Left renal cortex interstitium (tissue), 4 donors: ENCODE measurements at regions not wholly inside any gene's neighbourhood (a gene's known extent, or its start where the extent isn't known, plus 50 kb on each side); places are given as distances from the start of the nearest gene placed in this dataset.
A peak's percentile ranks its signal among the peaks of the same experiment; 100 is the strongest.

Experiments
- DNase-seq, 4 donors: peaks; one replicate each; pipeline ENCODE4 v3.0.0-alpha.2; 2013; ENCODE audit warnings: low read depth in 4 of 4, low spot score in 2 of 4, missing footprints in 1 of 4

DNA sequence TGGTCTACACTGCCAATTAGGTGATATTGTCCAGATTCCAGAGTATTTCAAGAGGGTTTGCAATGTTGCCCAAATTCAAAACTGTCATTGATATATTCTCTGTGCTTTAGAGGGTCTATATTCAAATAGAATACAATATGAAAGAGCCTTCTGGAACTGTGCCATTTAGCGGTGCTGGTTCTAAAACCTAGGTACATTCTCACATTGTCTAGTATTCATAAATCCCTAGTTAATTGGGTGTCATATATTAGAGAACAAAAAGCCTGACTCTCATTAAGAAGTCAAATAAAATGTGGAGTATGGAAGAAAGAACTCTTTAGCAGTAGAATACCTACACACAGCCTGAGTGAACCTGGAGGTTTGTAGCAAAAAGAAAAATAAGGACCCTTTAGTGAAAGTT is 447.9 kb downstream of the CNTN6 start:
- DNase-seq: no peak

DNA sequence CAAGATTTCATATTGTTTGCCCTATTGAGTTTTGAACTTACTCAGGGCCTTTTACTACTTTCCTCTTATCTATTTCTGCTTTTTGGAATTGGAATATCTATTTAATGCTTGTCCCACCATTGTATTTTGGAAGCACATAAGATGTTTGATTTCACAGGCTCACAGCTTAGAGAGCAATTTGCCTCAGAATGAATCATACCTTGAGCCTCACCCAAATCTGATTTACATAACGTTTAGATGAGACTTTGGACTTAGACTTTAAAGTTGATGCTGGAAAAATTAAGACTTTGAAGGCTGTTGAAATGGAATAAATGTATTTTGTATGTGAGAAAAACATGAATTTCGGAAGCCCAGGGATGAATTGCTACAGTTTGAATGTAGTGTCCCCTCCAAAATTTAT is 458.9 kb downstream of the CNTN6 start:
- no peak for DNase-seq

DNA sequence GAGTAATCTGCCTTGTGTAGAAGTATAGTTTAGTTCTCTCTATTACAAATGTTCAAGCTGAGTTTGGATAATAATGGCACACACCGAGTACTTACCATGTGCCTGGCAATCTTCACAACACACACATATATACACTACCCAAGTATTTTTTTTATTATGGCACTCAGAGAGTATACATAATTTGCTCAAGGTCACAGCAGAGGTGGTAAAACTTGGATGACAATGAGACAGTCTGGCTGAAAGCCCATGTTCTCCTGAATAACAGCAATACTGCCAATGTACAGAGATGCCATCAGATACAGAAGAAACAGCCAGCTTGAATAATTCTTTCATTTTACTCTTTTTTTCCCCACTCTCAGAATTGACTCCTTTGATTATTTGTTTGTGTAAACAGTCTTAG is 460.0 kb downstream of the CNTN6 start:
- DNase-seq: no peak

DNA sequence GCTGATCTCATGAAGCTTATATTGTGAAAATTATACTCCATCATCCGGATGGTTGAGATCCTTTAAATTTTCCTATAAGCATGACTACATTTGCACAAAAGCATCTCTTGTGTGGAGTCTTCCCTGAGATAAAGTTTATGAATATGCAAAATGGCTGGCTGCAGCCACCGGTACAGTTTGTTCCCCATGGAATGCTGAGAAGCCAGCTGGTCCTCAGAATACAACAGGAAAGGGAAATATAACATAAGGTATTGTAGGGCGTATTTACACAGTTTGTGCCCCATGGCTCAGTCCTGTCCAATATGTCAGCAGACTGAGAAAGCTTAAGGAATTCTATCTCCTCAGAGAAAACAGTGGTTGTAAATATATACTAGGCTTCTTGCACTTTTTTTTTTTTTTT is 468.6 kb downstream of the CNTN6 start:
- DNase-seq: no peak

DNA sequence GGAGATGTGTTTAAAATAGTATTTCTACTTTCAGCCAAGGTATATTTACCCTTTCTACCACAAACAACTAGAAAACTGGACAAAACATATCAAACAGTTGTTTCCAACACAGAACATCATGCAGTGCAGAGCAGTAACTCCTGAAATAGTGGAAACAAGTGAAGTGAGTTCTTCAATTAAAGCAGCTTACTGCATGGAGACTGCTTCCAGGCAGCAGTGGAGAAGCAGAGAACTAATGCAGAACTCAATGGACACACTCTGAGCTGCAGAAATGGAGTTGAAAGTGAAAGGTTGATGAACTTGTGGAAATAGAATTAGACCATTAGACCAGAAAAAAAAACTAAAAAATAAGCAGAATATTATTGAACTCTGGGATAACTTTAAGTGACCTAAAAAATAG is 478.9 kb downstream of the CNTN6 start:
- DNase-seq: no peak

DNA sequence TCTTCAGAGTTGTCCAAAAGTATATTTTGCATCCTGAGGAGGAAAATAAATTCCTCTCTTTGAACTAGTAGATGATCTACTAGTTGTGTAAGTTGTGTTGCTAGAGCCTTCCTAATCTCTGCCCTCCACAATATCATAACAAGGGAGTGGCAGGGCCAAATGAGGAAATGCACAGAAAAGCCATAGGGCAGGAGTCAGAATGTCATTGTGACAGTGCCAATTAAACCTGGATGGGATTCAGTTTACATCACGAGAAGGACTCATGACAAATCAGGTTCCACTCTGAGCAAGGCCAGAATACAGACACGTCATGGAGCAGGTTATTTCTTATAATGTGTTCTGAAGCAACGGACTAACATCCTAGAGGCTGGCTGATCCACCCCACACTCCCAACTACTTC is 483.2 kb downstream of the CNTN6 start:
- no peak for DNase-seq

DNA sequence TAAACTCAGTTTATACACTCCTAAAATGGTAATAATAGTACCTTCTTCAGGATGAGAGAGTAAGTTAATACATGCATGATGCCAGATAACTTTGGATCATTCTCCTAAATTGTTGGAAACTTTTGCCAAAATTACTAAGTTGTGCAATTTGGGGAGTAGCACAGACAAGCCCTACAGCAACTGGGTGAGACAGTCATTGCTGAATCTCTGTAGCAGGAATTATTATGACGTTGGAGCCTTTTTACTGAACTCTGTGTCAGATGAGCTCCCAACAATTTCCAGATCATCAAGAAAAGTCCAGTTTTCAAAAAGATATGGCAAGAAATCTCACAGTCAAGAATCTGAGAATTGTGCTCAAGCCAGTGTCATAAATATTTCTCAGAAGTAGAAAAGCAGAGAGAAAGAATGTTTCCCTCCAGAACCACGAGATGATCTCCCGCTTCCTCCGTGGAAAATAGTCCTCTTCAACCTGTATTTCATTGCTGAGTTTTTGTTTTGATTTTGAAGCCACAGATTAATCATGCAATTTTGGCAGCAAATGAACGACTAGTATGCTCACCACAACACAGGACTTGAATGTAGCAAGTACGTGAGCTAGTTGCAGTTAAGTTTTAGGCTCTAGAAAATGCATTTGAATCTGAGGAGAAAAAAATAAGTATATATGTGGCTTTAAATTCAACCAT is 485.4 kb downstream of the CNTN6 start:
- peak in 1 of 4 donors; percentile 5 for DNase-seq

DNA sequence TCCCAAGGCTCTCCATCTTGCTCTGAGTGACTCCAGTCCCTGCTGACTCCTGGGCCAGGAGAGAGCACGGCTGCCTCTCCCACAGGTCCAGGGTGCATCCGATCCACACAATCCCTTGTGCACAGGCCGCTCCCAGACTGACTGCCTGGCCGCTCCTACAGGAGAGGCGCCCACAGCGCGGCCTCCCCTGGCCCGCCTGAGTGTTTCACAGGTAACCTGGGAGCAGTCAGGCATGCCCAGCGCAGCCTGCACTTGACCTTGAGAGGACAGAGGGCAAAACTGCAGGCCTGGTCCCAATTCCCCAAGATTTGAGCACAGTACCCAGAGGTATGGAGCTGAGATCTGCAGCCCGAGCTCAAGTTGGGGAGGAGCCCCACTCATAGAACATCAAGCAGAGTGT is 490.2 kb downstream of the CNTN6 start:
- DNase-seq: no peak

DNA sequence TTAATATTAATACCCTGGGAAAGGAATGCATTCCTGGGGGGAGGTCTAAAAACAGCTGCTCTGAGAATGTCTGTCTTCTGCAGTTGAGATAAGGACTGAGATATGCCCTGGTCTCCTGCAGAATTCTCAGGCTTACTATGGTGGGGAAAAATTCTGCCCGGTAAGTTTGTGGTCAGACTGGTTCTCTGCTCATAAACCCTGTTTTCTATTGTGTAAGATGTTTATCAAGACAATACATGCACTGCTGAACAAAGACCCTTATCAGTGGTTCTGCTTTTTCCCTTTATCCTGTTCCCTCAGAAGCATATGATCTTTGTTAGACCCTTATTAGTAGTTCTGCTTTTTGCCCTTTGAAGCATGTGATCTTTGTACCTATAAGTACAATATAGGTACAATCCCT is 494.6 kb downstream of the CNTN6 start:
- no peak for DNase-seq

DNA sequence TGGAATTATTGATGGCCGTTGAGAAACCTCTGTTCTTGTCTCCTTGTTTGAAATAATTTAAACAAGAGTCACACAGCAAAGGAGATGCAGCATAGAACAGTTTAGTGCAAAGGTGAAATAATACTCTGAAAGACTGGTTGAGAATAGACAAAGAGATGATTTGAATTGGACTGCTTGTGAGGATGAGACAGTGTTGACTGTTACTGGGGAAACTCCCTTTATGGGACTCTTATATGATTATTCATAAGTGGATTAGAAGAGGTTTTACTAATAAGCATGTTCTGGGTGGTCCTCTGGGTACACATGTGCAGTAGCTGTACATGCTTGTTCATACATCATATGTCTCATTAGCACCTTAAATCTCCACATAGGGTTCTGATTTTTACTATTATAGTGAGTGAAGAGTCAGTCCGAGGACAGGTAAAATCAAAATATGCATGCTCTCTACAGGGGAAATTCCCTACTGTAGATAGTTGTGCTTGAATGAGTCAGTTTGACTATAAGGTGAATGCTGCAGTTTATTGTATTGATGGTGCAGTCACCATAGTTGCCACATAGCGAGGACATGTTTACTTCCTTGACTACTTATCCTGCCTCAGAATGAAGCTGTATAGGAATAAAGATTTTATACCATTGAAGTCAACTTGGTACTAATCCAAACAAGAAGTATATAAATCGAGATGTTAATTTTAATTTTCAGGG is 498.7 kb downstream of the CNTN6 start:
- DNase-seq: no peak

DNA sequence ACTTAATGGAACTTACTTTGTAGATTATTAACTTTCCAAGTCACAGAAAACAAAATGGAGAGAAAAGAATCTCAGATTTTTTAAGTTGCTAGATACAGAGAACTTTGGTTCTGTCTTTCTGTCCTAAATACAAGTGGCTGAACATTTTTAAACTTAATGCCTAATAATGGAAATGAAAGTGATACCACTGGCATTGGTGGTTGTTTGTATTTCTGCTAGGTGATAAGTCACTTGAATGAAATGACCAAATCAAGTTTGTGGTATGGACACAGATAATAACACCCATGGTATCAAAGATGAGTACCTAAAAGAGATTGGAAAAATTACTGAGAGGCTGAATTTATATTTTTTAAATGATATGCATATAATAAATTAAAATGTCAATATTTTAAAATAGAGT is 502.1 kb downstream of the CNTN6 start:
- DNase-seq: no peak

DNA sequence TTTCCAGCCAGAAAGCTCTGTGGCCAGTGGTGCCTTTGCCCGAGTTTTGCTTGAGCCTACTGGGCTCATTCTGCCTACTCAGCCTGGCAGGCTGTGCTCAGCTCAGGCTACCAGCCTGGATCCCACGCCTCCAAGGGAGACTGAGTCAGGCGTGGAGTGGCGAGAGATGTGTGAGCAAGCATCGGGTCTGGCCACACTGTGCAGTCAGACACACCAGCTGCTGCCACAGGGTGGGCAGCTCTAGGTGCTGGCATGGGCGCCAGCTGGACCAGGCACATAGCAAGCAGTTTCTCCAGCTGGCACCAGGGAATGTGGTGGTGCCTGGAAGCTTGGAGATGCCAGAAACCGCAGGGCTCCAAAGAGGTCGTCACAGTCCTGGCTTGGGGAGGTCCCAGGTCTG is 498.5 kb upstream of the CNTN4 start:
- no peak for DNase-seq

DNA sequence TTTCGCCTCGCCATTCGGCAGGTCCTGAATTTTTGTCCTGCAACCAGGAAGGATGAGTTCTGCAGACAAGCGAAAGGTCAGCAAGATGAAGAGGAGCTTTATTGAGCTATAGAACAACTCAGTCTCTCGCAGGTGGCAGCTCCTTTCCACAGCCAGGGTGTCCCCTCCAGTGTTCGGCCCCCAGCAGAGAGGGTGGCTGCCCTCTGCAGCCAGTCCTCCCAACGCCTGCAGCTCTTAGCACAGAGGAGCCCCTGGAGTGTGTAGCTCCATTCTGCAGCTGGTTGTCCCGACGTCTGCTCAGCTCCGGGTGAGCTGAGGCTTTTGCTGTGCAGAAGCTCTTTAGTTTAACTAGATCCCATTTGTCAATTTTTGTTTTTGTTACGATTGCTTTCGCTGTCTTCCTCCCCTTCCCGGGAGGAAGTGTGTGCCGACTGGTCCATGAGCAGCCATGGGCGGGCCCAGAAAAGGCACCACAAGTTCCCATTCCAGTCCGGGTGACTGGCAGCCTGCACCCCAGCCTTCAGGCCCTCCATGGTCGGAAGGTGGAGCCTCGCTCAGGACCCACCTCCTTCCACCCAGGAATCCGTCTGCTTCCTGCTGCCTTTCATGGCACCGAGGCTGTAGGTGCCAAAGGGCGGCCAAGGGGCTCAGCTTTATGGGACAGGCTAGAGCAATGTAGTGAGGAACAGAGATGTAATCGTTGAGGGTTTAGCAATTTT is 497.8 kb upstream of the CNTN4 start:
- DNase-seq: no peak

DNA sequence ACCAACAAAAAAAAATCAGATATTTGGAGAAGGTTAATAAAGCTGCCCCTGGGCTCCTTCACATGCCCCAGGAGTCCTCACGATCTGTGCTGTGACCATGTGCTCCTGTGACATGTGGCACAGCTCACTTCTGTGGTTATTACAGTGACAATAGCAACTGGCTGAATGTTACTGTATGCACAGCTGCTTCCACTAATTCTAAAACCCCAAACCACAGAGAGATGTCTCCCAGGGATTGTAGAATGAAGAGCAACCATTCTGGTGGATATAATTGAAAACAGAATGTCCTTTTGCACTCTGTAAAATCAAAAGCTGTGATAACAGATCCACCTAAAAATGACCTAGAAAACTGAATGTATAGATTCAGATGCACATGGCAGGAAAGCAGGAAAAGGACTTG is 489.2 kb upstream of the CNTN4 start:
- peak in 1 of 4 donors; percentile 7 for DNase-seq

DNA sequence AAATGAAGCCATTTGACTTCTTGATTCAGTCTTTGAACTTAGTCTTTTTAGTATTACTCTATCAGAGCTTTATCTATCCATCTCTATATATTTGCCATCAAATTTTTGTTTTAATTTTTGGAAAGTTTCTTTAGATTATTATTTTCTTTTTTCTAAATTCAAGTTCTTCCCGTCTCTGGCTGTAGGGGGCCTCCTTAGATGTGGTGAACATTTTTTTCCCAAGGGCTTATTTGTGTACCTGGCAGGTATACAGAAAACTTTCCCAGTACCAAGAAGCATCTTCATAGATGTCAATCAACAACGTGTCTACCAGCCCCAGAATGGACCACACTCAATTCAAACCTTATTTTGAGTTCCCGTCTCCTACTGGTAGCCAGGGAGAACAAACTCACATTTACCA is 486.8 kb upstream of the CNTN4 start:
- no peak for DNase-seq

DNA sequence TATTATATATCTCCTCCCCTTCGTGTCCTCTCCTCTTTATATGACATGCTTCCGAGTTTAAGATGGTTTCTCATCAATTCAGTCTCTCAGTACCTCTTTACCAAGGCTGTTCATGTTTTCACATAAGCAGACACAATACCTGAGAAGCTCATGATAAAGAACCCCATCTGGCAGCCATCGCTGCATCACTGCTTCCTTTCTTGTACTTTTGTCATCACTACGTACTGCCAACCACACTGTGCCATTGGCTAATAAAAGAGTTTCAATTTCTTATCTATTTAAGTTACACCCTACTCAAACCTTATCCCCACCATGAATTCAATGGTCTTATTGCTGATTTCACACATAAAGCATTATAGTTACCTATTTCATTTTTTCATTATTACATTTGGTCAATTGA is 484.7 kb upstream of the CNTN4 start:
- DNase-seq: no peak

DNA sequence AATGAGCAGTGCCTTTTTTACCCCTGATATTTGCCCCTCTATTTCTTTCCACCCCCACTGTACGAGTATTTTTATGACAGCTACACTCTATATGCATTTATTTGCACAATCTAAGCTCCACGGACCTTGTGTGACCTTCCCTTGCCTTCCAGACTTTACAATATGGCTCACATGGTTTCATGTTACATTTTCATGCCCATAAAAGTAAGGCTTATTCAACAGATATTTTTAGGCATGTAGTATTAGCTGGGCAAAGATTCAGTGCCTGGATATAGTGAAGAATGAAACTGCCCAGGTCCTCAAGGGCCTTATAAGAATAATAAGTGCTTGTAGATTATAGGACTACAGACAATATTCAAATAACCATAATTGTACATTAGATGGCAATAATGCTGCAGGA is 481.9 kb upstream of the CNTN4 start:
- no peak for DNase-seq

DNA sequence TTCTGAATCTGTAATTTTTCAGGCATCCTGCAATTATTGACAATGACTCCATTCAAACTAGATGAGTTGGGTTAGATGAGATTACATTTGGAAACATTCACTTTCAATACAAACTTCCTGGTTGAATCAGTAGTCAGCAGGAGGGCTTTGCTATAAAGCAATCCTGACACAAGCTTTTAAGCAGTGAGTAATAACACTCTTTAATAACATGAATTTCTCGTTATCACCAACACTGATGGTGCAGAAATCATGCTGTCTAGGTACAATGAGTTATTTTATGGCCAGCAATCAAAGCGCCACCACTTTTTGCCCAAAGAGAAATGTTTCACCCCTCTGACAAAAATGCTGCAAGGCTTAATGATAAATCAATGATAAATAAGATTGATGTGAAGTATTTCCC is 474.8 kb upstream of the CNTN4 start:
- no peak for DNase-seq

DNA sequence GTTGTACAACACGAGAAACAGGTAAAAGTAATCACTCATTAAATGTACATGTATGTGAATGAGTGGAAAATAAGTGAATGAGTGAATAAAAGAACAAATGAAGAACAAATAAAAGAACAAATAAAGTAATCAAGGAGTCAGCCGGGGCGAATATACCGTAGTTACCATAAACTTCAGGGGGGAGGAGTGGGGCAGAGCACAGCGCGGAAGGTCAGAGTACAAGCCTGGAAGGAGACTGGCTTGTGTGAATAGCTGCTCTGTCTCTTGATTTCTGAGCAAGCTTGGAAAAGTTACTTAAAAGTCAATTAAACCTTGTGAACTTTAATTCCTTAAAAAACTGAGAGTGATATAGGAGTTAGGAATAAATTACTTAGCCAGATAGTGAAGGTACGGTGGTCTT is 466.5 kb upstream of the CNTN4 start:
- no peak for DNase-seq

DNA sequence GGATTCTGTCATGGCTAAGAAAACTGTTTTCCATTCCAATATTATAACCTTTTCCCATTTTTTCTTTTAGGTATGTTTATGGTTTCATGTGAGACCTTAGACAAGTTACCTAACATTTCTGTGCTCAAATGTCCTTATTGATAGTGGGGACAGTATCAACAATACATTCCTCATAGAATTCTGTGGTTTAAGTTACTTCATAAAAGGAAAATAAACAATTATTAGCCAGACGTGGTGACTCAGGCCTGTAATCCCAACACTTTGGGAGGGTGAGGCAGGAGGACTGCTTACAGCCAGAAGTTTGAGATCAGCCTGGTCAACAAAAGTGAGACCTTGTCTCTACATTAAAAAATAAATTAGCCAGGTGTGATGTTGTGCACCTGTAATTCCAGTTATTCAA is 436.8 kb upstream of the CNTN4 start:
- no peak for DNase-seq

DNA sequence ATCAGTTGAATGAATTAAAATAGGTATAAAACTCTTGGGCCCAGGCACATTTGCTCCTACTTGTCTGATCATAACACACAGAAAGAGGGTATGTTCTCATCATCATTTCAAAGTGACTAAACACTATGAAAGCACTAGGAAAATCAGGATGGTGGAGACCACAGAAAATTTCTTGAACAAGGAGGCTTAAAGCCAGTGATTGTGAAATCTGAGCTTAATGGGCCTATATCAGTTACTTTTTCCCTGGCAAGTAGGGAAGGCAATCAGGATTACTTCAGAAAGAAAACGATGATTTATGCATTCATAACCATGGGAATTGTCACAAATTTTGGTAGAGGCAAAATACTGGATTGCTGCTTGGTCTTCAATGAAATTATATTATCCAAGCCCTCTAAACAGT is 434.4 kb upstream of the CNTN4 start:
- DNase-seq: no peak

DNA sequence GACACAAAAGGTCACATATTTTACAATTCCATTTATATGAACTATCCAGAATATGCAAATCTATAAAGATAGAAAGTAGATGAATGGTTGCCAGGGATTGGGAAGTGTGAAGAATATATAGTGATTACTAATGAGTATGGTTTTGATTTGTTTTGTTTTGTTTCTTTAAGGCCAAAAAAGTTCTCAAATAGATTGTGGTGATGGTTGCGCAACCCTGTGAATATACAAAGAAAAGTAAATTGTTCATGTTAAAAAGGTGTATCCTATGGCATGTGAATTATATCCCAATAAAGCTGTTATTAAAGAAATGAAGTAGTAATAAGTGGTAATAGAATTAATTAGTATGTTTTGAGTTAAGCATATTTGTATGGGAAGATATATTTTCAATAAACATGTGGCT is 431.8 kb upstream of the CNTN4 start:
- no peak for DNase-seq
